Type B pancreatic cell (in vitro differentiated cells): ENCODE measurements at regions not wholly inside any gene's neighbourhood (a gene's known extent, or its start where the extent isn't known, plus 50 kb on each side); places are given as distances from the start of the nearest gene placed in this dataset.

ENCODE experiments used
- DNase-seq: peaks from one replicate; pipeline ENCODE4 v3.0.0; 2021; ENCODE audit warnings: mixed read lengths; ENCODE audit not compliant: unreplicated experiment; ENCODE audit errors: extremely low spot score
- H3K27ac Mint-ChIP-seq: 2 replicates; pipeline ENCODE4 v1.8.0; 2021; ENCODE audit warnings: mild to moderate bottlenecking, mixed read lengths
- H3K27me3 Mint-ChIP-seq: 2 replicates; pipeline ENCODE4 v1.8.0; 2021; ENCODE audit warnings: mixed read lengths
- H3K36me3 Mint-ChIP-seq: 2 replicates; pipeline ENCODE4 v1.8.0; 2021; ENCODE audit warnings: mixed read lengths
- H3K4me1 Mint-ChIP-seq: one replicate; pipeline ENCODE4 v1.8.0; 2021; ENCODE audit warnings: mixed read lengths; ENCODE audit not compliant: unreplicated experiment
- H3K4me3 Mint-ChIP-seq: 2 replicates; pipeline ENCODE4 v1.8.0; 2021; ENCODE audit warnings: mild to moderate bottlenecking, mixed read lengths
- H3K9me3 Mint-ChIP-seq: 2 replicates; pipeline ENCODE4 v1.8.0; 2021; ENCODE audit warnings: mixed read lengths
- CTCF ChIP-seq: fragments of 200-600 bp; sonication (generic); conservative IDR thresholded peaks from 2 replicates; pipeline ENCODE4 v1.5.0; 2021; ENCODE audit warnings: antibody characterized with exemption, mild to moderate bottlenecking

DNA sequence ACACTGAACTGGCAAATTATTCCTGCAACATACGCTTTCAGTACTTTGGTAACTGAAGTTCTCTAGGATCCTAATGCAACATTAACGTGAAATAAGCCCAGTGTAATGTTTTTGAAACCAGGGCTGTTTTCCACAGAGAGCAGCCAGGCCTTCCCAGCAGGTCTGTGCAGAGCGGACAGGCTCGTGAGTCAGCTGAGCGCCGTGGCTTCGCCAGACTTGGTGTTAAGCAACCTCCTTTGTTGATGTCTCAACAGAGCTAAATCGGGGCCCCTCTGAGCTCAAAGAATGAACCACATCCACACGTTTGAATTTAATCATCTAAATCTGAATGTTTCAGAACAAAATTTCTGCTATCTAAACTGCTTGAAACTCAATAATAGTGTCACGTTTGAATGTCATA is 181.8 kb upstream of the FMN2 start:
- Mint-ChIP-seq H3K27ac (no peak overlapping the region), H3K4me3 (no peak overlapping the region), H3K27me3 (peaks cover 4% of the 10 kb centered on the region), H3K4me1 (no peaks in the 10 kb centered on the region), H3K36me3 (no peaks in the 10 kb centered on the region), H3K9me3 (peaks cover 4% of the 10 kb centered on the region)
- DNase-seq, result no peak
- TF ChIP-seq CTCF, result no peak

GRCh38 chr1:239912471-239912870 is 179.2 kb upstream of the FMN2 start:
- H3K4me3 Mint-ChIP-seq, result no peak overlapping the region
- DNase-seq, result no peak

DNA sequence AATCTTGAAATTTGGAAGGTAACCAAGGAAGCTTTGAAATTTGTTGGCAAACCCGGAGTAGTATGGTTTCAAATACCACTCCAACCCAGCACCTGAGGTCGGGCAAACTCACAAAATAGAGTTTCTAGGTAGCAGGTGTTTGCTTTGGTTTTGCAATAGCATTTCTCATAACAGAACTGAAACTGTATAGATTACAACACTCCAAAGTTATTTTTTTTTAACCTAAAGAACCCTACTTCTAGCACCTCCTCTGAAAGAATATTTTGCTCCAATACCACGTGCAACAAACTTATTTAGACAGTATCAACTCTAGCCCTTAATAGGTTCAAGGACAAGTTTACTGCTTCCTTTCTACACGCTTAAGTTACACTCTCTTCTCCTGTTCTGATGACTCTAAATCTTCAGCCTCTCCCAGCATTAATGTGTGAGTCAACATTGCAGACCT is 178.5 kb upstream of the FMN2 start:
- Mint-ChIP-seq H3K36me3 (no peaks in the 10 kb centered on the region), H3K4me3 (no peak overlapping the region), H3K9me3 (no peaks in the 10 kb centered on the region), H3K4me1 (no peaks in the 10 kb centered on the region), H3K27ac (no peak overlapping the region), H3K27me3 (peaks cover 13% of the 10 kb centered on the region)
- no peak for TF ChIP-seq CTCF
- DNase-seq, result no peak

More at GRCh38 chr1:239912471-239912870, 179.2 kb upstream of the FMN2 start:
- Mint-ChIP-seq H3K27me3 (peaks cover 13% of the 10 kb centered on the region), H3K36me3 (no peaks in the 10 kb centered on the region), H3K27ac (no peak overlapping the region), H3K9me3 (no peaks in the 10 kb centered on the region), H3K4me1 (no peaks in the 10 kb centered on the region)
- TF ChIP-seq CTCF, result no peak

DNA sequence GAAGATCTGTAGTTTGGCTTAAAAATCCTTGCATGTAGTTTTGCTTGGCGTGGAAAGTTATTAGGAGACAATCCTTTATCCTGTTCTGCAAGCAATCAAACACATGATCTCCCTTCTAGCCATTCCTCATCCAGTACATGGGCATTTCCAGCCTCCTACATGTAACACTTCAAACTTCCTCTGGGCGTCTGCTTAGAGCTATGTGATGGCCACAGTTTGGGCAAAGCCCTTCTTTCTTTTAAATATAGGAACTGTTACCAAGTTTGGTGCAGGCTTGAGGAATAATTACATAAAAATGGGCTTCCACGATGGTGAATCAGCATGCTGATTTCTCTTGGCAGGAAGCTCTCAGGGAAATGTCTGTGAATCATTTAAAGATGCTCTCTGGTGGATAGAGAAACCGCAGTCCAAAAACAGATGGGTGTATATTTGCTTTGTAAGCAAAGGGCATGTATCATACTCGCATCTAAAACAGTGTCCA is 176.9 kb upstream of the FMN2 start:
- peaks cover 13% of the 10 kb centered on the region for H3K27me3 Mint-ChIP-seq
- no peak overlapping the region for H3K4me3 Mint-ChIP-seq
- no peaks in the 10 kb centered on the region for H3K36me3 Mint-ChIP-seq
- no peak for DNase-seq
- no peaks in the 10 kb centered on the region for H3K9me3 Mint-ChIP-seq
- no peak overlapping the region for H3K27ac Mint-ChIP-seq
- H3K4me1 Mint-ChIP-seq, result no peaks in the 10 kb centered on the region
- peak; percentile 28 for TF ChIP-seq CTCF

- no peak for TF ChIP-seq CTCF
- DNase-seq, result no peak
- H3K4me1 Mint-ChIP-seq, result no peaks in the 10 kb centered on the region
- H3K4me3 Mint-ChIP-seq, result no peak overlapping the region
- no peak overlapping the region for H3K27ac Mint-ChIP-seq
- peaks cover 5% of the 10 kb centered on the region for H3K9me3 Mint-ChIP-seq
- no peaks in the 10 kb centered on the region for H3K36me3 Mint-ChIP-seq
- peaks cover 12% of the 10 kb centered on the region for H3K27me3 Mint-ChIP-seq
These were observed 173.0 kb upstream of the FMN2 start for GRCh38 chr1:239918634-239919033.

DNA sequence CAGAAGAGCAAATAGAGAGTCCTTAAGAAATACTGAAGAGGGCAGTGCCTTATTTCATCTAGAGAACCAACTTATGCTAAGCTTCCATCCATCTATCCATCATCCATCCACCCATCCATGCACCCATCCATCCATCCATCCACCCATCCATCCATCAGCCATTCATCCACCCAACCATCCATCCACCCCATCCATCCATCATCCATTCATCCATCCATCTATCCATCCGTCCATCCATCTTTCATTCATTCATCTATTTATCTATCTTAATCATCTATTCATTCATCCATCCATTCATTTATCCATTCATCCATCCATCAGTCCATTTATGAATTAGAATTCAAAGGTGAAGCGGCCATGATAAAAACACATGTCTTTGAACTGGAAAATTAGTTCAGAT is 171.5 kb upstream of the FMN2 start:
- TF ChIP-seq CTCF, result no peak
- Mint-ChIP-seq H3K4me1 (no peaks in the 10 kb centered on the region), H3K4me3 (no peak overlapping the region), H3K27ac (no peak overlapping the region), H3K9me3 (peaks cover 5% of the 10 kb centered on the region), H3K36me3 (no peaks in the 10 kb centered on the region), H3K27me3 (peaks cover 12% of the 10 kb centered on the region)
- no peak for DNase-seq
